NCI-H146 treated with DMSO at 0.1 percent for 48 hours (cell line): ENCODE measurements at regions not wholly inside any gene's neighbourhood (a gene's known extent, or its start where the extent isn't known, plus 50 kb on each side); places are given as distances from the start of the nearest gene placed in this dataset.
"Not testable (repeated sequence)": the region's sequence is repeated elsewhere in the genome, so short reads cannot be mapped to it uniquely, and the experiment has no call there.

Experiments
- DNase-seq: peaks from one replicate; lab custom pipeline; 2025; ENCODE audit not compliant: unreplicated experiment; lab: John Stamatoyannopoulos, UW

DNA sequence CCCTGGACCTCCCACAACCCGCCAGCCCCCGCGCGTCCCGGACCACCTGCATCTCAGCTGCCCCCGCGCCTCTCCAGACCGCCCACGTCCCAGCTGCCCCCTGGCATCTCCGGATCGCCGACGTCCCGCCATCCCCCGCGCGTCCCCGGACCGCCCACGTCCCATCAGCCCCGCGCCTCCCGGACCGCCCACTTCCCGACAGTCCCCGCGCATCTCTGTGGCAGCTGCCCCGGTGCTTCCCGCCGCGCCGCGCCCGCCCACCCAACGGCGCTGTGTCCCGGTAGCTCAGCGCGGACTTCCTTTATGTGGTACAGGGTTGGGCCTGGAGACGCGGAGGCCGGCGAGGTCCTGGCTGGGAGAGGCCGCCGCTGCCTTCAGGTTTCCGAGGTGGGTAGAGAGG, 874.9 kb downstream of the TMEM121 start:
- not testable (repeated sequence) for DNase-seq

DNA sequence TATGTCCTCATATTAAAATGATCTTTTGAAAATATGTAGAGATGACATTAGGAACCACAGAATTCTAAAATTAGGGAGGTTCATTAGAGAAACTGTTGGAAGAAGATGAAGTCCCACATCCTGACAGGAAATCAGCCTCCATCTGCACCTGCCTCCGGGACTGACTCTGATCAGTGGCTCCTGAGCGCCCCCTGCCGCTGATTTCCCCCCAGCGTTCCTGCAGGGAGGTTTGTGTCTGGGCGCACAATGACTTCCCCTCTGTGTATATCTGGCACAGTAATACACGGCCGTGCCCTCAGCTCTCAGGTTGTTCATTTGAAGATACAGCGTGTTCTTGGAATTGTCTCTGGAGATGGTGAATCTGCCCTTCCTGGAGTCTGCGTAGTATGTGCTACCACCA, 883.8 kb downstream of the TMEM121 start:
- not testable (repeated sequence) for DNase-seq

DNA sequence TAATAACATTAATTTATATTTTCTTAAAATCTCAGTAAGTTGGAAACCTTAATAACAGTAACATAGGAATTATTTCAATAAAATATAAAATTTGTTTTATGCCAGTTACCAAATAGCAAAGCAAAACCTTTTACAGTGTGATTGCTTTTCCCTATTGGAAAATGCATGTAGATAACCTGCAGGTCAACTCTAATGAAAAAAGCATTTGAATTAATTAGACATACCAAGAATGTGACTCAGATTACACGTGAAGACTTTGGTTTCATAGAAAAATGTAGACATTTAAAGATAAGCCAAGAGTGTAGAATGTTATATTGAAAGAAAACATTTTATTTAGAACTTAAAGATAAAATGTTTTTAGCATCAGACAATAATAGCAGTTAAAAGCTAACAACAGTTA, 888.1 kb downstream of the TMEM121 start:
- no peak for DNase-seq

DNA sequence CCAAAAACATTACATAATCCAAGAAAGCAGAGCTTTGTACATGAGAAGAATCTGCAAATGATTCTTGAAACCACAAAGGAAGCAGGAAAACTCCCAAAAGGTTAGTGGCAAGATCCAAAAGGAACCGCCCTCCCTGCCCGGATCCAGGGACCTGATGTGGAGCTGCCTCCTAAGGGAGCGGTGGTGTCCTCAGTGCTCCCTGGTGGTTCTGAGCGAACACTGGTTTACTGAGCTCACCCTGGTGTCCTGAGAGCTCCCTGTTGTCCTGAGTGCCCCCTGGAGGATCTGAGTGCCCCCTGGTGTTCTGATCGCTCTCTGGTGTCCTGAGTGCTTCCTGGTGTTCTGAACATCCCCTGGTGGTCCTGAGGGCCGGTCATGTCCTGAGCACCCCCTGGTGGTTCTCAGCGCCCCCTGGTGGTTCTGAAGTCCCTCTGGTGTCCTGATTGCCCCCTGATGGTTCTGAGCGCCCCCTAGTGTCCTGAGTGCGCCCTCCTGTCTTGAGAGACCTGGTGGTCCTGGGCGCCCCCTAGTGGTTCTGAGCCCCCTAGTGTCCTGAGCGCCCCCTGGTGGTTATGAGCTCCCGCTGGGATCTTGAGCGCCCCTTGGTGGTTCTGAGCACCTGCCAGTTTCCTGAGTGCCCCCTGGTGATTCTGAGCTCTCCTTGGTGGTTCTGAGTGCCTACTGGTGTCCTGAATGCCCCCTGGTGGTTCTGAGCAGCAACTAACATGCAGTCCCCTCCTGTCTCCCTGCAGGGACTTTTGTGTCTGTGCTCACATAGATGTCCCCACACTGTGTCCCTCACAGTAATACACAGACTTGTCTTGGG, 891.1 kb downstream of the TMEM121 start:
- peak; percentile 64 for DNase-seq

DNA sequence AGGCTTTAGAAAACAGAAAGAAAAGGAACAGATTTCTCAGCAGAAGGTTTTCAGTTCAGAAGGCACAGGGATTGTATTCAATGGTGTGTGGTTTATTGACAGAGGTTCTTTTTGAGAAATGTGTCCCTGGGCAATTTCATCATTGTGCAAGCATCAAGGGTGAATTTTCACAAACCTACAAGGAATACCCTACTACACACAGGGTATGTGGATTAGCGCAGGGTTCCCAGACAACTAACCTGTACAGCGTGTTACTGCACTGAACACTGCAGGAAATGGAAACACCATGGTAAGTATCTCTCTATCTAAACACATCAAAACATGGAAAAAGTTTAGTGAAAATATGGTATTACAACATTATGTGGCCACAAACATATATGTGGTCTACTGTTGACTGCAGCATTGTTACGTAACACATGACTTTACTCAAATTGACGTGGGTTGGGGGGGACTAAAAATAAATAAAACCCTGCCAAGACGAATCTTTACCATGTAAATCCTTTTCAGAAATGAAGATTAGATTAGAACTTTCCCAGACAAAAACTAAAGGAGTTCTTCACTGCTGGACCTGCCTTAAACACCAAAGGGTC, 893.1 kb downstream of the TMEM121 start:
- no peak for DNase-seq

DNA sequence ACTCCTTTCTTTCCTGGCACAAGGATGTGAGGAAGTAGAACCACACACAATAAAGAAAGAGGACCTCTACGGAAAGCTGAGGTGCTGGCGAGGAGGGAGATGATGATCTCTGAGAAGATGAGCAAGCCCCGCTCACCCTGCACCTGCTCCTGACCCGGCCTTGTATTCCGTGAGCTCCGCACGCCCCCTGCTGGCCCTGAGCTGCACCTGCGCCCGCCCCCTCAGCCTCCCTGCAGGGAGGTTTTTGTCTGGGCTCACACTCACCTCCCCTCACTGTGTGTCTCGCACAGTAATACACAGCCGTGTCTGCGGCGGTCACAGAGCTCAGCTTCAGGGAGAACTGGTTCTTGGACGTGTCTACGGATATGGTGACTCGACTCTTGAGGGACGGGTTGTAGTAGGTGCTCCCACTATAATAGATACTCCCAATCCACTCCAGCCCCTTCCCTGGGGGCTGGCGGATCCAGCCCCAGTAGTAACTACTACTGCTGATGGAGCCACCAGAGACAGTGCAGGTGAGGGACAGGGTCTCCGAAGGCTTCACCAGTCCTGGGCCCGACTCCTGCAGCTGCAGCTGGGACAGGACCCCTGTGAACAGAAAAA, 895.1 kb downstream of the TMEM121 start:
- DNase-seq: peak; percentile 71

DNA sequence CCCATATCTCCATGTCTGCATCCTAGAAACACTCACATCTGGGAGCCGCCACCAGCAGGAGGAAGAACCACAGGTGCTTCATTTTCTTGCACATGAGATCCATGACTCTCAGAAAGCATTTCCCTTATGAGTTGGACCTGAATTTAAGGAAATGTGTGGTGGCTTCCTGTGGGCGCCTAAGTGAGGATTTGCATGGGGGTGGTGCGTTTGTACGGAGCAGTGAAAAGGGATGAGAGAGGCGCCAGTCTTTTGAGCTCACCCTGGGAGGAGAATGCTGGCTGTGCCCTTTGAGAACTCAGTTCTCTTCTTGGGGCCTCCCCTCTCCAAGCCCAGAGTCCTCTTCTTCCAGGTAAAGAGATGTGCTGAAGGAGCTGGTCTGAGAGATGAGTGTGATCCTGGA, 895.7 kb downstream of the TMEM121 start:
- DNase-seq: no peak

DNA sequence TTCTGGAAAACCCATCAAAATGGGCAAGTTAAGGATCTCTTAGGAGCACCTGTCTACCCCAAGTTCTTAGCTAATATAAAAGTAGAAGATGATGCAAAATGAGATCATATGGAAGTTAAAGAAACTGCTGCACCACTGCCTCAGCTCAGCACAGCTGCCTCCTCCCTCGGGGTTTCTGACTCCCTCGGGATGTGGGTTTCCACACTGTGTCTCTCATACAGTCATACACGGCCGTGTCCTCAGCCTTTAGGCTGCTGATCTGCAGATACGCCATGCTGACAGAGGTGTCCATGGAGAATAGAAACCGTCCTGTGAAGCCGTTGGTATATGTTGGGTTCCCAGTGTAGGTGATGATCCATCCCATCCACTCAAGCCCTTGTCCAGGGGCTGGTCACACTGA, 898.8 kb downstream of the TMEM121 start:
- DNase-seq: not testable (repeated sequence)

DNA sequence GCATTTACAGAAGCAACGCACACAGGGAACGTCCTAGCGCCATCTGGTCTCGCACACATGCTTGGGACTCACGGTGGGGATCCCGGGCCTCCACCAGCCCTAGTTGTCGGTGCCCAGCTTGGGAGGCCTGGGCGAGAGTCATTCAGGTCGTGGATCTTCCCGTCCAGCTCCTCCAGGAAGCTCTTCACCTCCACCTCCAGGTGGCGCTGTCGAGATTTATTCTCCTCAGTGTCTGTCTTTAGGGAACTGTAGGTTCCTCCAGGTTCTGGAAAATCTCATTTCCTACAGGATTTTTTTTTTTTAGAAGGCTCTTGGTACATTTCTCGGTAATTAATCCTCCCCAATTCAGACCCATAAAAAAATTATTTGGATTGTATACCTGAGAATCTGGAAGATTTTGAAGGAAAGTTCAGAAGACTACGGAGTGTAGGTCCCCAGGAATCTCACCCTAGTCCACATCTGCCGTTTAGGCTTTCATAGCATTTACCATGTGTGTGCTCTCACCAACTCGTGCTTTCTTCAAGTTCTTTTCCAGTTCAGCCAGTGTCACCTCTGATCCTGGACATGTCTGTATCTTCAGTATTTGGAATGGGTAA, 910.0 kb downstream of the TMEM121 start:
- peak; percentile 60 for DNase-seq

DNA sequence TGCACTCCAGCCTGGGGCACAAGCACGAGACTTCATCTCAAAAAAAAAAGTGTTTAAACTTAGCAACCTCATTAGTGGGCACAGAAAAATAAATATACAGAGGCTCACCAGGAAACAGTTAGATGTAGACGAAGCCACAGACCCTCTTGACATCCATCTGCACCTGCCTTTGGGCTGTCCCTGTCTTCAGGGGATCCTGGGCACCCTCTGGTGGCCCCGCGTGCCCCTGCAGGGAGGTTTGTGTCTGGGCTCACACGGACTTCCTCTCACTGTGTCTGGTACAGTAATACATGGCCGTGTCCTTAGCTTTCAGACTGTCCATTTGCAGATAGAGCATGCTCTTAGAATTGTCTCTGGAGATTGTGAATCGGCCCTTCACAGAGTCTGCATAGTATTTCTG, 916.5 kb downstream of the TMEM121 start:
- peak; percentile 16 for DNase-seq

DNA sequence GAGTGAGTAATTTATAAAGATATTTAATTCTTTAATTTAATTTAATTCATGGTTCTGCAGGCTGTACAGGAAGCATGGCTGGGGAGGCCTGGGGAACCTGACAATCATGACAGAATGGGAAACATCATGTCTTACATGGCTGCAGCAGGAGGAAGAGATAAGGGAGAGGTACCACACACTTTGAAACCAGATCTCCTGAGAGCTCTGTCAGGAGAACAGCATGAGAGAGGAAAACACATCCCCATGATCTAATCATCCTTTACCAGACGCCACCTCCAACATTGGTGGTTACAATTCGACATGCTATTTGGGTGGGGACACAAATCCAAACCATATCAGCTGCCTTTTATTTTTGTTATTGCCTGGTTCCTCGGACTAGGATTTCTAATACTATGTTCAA, 928.6 kb downstream of the TMEM121 start:
- DNase-seq: no peak

DNA sequence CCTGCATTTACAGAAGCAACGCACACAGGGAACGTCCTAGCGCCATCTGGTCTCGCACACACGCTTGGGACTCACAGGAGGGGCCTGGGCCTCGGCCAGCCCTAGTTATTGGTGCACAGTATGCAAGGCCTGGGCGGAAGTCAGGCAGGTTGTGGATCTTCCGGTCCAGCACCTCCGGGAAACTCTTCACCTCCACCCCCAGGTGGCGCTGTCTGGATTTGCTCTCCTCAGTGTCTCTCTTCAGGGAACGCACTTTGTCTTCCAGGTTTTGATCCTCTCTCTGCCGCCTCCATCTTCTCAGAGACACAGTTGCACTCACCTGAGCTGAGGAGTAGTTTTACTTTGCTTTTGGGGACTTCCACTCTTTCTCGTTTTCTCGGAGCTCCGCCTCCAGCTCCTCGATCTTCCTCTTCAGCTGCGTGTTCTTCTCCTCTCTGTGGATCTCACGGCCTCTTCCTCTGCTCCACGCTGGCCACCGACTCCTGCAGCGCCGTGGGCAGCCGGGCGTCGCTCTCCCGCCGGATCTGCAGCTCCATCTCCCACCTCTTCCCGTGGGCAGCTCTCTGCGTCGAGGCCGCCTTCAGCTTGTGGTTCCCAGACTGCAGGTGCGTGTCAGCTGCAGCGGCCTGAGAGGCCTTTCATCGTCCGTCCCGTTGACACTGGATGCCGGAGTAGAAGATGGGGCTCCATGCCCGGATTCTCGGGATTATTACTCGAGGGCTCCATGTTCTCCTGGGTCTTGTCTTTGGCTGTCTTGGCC, 933.8 kb downstream of the TMEM121 start:
- no peak for DNase-seq

DNA sequence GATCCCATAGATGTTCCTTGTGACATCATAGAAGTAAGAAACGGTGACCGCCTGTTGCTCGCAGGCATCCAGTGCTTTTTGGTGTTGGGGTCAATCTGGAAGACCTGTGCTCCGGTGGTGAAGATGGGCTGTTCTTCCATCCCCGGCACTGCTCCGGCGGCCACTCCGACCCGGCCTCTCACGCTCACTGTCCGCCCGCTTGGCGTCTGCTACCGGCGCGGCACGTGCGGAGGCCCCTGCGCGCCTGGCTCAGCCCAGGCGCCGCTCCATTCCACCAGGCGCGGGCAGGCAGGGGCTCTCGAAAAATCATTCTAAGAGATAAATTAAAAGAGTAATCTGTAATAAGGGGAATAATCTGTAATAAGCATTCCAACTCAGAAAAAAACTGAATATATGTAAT, 934.5 kb downstream of the TMEM121 start:
- DNase-seq: no peak

DNA sequence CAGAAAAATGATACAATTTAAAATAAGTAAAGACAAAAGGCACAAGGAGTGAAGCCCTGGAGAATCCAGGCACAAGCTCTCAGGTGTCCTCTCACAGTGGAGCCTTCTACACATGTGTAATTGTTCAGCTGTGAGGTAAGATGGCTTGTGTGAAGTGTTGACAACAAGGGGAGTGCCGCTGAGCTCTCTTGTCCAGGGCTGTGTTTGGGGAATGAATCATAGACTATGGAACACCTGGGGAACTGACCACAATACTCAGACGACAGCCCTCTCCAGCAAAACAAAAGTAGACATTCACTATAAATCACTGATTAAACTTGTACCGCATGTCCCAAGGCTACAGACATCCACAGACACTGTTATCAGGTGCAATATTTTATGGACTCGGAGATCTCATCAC, 940.1 kb downstream of the TMEM121 start:
- peak; percentile 88 for DNase-seq

DNA sequence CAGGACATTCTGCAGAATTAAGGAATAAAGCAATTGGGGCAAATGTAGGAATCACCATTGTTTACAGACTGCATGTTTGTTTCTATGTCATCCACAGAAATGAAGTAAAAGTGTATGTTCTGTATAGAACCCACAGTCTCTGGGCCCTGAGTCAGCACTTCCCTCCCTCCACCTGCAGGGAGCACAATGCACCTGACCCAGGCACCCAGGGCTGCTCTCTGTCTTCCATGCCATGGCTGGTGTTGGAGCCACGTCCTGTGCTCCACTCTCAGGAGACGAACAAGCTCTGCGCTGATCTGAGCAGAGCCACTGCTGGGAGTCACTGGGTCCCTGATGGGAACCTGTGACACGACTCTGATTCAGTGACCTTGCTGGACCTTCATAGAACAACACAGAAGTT, 942.5 kb downstream of the TMEM121 start:
- DNase-seq: not testable (repeated sequence)

DNA sequence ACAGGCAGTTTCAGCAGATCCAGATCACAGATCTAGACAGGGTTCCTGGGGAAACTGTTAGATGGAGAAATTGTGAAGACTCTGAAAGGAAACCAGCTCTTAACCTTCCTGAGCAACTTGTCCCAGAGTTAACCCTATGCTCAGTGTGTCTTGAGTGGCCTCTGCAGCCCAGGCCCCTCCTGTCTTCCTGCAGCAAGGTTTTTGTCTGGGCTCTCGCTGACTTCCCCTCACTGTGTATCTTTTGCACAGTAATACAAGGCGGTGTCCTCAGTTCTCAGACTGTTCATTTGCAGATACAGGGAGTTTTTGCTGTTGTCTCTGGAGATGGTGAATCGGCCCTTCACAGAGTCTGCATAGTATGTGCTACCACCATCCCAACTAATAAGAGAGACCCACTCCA, 943.6 kb downstream of the TMEM121 start:
- DNase-seq: not testable (repeated sequence)

DNA sequence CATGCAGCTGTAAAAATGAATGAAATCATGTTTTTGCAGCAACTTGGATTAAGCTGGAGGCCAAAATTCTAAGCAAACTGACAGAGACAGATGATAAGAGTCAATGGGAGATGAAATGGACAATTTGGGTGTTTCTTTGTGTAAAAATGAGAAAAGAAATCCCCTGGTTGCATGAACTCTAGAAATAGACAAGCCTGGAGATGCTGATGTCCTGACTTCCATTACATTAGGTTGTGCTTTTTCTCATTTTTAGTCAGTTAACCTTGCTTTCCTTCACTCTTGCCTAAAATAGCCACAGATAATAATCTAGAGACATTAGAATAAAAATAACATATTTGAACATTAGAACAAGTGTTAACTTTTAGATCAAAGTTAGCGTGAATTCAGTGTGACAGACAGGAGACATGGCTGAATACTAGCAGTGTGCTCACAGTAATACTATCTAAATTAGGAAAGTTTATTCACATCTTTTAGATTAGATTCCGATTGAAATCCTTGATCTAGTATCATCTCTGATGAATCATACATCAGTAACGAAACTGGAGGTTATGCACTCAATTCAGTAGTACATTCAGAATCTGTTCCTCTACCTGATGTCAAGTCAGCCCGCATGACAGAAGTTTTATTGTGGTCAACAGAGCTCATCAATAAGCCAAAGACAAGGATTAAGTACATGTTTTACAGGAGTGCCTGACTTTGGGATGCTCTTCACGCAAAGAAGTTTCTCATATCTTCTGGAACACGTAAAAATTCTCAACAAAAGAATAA, 948.1 kb downstream of the TMEM121 start:
- not testable (repeated sequence) for DNase-seq

DNA sequence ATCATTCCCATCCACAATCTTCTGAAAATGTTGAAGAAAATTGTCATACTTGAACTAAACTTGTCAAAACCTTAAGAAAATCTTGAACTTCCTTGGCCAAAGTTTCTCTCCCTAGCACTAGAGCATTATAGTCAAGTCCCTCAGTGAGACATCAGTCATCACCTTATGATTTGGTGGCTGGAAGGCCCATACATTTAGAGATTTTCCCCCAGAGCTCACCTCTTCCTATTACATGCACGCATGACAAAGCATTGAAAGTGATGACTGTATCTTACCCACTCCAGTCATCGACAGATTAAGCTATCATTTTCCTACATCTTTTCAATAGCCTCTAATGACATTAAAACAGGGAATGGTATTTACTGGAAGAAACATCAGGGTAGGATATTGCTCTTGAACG, 948.8 kb downstream of the TMEM121 start:
- DNase-seq: not testable (repeated sequence)

DNA sequence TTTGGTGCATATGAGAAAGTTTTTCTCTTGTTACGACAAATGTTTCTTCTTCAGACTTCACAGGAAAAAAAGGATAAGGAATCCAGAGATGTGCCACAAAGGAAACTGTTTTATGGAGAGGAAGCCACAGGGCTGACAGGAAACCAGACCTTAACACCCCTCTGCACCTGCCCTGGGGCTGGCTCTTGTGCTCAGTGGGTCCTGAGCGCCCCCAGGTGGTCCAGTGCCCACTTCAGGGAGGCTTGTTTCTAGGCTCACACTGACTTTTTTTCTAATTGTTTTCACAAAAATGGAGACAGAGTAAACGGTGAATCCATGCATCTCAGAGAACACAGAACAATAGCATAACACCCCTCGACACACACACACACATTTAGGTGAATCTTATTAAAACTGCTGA, 951.2 kb downstream of the TMEM121 start:
- not testable (repeated sequence) for DNase-seq

DNA sequence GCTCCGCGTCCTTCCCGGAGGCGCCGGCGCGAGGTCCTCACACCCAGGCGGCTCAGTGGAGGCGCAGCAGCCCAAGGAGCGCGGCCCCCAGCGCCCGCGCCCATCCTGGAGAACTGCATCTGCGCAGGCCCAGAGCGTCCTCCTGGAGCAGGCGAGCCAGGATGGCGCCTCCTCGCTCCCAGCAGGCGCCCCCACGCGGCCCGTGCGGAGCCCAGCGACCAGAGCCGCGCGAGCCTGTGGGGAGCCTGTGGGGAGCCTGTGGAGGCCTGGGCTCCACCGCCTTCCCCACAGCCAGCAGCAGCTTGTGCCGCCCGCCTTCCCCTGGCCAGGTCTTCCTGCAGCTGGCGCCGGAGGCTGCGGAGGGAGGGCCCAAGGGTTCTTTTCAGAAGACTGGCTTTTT, 953.9 kb downstream of the TMEM121 start:
- DNase-seq: not testable (repeated sequence)
